ENCODE measurements at regions not wholly inside any gene's neighbourhood (a gene's known extent, or its start where the extent isn't known, plus 50 kb on each side); places are given as distances from the start of the nearest gene placed in this dataset.

DNA sequence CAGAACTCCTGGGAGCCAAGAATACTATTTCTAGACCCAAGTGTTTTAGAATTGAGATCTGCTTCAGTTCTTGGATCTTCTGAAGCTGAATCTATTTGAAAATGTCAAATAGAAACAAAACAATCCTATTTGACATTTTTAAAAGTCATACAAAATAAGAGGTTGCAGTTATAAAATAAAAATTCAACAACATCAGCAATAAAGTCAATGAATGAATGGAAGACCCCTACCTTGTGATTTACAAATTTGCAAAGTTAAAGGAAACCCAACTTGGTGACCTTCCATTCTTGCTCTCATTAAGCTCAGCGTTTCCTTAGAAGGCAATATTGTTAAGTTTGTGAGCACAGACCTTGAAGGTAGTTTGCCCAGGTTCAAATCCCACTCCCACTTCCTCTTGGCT is 531.8 kb upstream of the TENM3 start:
- Histone ChIP-seq H3K4me3 (ENCODE audit: low read depth, low read length) (no peak overlapping the region), H3K9me3 (no peaks in the 10 kb centered on the region), H3K4me1 (no peaks in the 10 kb centered on the region), H3K27me3 (no peaks in the 10 kb centered on the region), H3K36me3 (no peaks in the 10 kb centered on the region)
- DNase-seq = no peak
- TF ChIP-seq, protein P1, sequence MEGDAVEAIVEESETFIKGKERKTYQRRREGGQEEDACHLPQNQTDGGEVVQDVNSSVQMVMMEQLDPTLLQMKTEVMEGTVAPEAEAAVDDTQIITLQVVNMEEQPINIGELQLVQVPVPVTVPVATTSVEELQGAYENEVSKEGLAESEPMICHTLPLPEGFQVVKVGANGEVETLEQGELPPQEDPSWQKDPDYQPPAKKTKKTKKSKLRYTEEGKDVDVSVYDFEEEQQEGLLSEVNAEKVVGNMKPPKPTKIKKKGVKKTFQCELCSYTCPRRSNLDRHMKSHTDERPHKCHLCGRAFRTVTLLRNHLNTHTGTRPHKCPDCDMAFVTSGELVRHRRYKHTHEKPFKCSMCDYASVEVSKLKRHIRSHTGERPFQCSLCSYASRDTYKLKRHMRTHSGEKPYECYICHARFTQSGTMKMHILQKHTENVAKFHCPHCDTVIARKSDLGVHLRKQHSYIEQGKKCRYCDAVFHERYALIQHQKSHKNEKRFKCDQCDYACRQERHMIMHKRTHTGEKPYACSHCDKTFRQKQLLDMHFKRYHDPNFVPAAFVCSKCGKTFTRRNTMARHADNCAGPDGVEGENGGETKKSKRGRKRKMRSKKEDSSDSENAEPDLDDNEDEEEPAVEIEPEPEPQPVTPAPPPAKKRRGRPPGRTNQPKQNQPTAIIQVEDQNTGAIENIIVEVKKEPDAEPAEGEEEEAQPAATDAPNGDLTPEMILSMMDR (IDR thresholded peaks at IDR 0.05; ENCODE audit: low read depth, low read length) = no peak

DNA sequence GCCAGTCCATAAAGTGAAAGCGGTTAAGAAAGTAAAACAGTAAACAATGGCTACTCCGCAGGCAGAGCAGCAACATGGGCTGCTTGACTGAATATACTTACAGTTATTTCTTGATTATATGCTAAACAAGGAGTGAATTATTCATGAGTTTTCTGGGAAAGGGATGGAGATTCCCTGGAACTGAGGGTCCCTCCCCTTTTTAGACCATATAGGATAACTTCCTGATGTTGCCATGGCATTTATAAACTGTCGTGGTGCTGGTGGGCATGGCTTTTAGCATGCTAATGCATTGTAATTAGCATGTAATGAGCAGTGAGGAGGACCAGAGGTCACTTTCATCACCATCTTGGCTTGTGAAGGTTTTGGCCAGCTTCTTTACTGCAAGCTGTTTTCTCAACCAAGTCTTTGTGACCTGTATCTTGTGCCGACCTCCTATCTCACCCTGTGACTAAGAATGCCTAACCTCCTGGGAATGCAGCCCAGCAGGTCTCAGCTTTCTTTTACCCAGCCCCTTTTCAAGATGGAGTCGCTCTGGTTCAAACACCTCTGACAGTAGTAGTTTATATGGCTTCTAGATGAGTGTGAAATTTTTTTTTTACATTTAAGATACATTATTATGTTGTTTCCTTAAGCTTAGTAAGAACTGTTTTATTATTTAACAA is 514.8 kb upstream of the TENM3 start:
- H3K4me1 ChIP-seq = no peaks in the 10 kb centered on the region
- TF ChIP-seq, protein P1 (IDR thresholded peaks at IDR 0.05; ENCODE audit: low read depth, low read length) = no peak

GRCh38 chr4:181731900-181732299 is 511.3 kb upstream of the TENM3 start:
- H3K36me3 ChIP-seq = no peaks in the 10 kb centered on the region
- no peak for DNase-seq
- no peaks in the 10 kb centered on the region for H3K9me3 ChIP-seq
- TF ChIP-seq, protein P1 (IDR thresholded peaks at IDR 0.05; ENCODE audit: low read depth, low read length) = no peak
- H3K27me3 ChIP-seq = no peaks in the 10 kb centered on the region
- H3K4me3 ChIP-seq (ENCODE audit: low read depth, low read length) = no peak overlapping the region
- no peaks in the 10 kb centered on the region for H3K4me1 ChIP-seq

More for the DNA sequence above, 514.8 kb upstream of the TENM3 start:
- no peak overlapping the region for H3K4me3 ChIP-seq (ENCODE audit: low read depth, low read length)
- H3K27me3 ChIP-seq = no peaks in the 10 kb centered on the region
- DNase-seq = no peak
- H3K9me3 ChIP-seq = no peaks in the 10 kb centered on the region
- no peaks in the 10 kb centered on the region for H3K36me3 ChIP-seq

GRCh38 chr4:181737744-181738143 is 505.5 kb upstream of the TENM3 start:
- no peaks in the 10 kb centered on the region for H3K9me3 ChIP-seq
- H3K27me3 ChIP-seq = no peaks in the 10 kb centered on the region
- TF ChIP-seq, protein P1 (IDR thresholded peaks at IDR 0.05; ENCODE audit: low read depth, low read length) = no peak
- no peak overlapping the region for H3K4me3 ChIP-seq (ENCODE audit: low read depth, low read length)
- no peak for DNase-seq
- no peaks in the 10 kb centered on the region for H3K36me3 ChIP-seq
- H3K4me1 ChIP-seq = no peaks in the 10 kb centered on the region

GRCh38 chr4:181739031-181739430 is 504.2 kb upstream of the TENM3 start:
- H3K36me3 ChIP-seq = no peaks in the 10 kb centered on the region
- H3K4me3 ChIP-seq (ENCODE audit: low read depth, low read length) = no peak overlapping the region
- DNase-seq = no peak
- no peaks in the 10 kb centered on the region for H3K27me3 ChIP-seq
- H3K4me1 ChIP-seq = no peaks in the 10 kb centered on the region
- TF ChIP-seq, protein P1 (IDR thresholded peaks at IDR 0.05; ENCODE audit: low read depth, low read length) = no peak
- H3K9me3 ChIP-seq = no peaks in the 10 kb centered on the region

DNA sequence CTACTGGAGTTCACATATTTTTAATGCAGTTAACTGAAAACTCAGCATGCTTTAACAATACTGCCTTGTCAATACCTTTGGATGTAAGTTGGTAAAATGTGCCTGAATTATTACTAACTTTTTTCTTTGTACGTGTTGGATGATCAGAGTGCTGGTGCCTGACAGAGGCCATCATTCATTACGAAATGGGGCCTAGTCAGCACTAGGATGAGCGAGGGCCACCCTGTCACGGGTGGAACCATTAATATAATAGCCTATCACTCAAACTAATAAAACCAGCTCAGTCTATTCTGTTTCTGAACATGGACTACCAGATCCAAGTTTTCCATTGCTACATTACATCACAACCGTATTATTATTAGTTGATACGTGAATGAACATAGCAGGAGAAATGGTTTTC is 501.7 kb upstream of the TENM3 start:
- TF ChIP-seq, protein P1 (IDR thresholded peaks at IDR 0.05; ENCODE audit: low read depth, low read length) = no peak
- H3K9me3 ChIP-seq = no peaks in the 10 kb centered on the region
- DNase-seq = no peak
- no peaks in the 10 kb centered on the region for H3K36me3 ChIP-seq
- H3K27me3 ChIP-seq = no peaks in the 10 kb centered on the region
- peaks cover 8% of the 10 kb centered on the region for H3K4me1 ChIP-seq
- no peak overlapping the region for H3K4me3 ChIP-seq (ENCODE audit: low read depth, low read length)
